Uterus (tissue), 2 donors: ENCODE measurements at regions not wholly inside any gene's neighbourhood (a gene's known extent, or its start where the extent isn't known, plus 50 kb on each side); places are given as distances from the start of the nearest gene placed in this dataset.

Source experiments
- CTCF ChIP-seq, 4 experiments: fragments of 200-600 bp in 2 of 4; fragments of 450-650 bp in 2 of 4; sonication (generic) in 2 of 4; IDR thresholded peaks; one replicate each; pipeline ENCODE4 v1.5.1; 2016 to 2019; ENCODE audit warnings: antibody characterized with exemption in 4 of 4, mild to moderate bottlenecking in 2 of 4, moderate library complexity in 1 of 4
- POLR2A ChIP-seq, 2 donors: fragments of 450-650 bp; IDR thresholded peaks; one replicate each; pipeline ENCODE4 v1.6.1; 2016; ENCODE audit warnings: antibody characterized with exemption in 2 of 2, mild to moderate bottlenecking in 1 of 2, moderate library complexity in 1 of 2

- no peak for TF ChIP-seq CTCF (IDR thresholded peaks at IDR 0.05)
- TF ChIP-seq POLR2A (IDR thresholded peaks at IDR 0.05) = no peak
Observed at GRCh38 chr11:121895919-121896318, 220.1 kb downstream of the BLID start.
